DMS79 (cell line): ENCODE measurements at regions not wholly inside any gene's neighbourhood (a gene's known extent, or its start where the extent isn't known, plus 50 kb on each side); places are given as distances from the start of the nearest gene placed in this dataset.

Source experiments
- DNase-seq: peaks from one replicate; lab custom pipeline; 2025; lab: John Stamatoyannopoulos, UW

GRCh38 chr20:17858450-17859001, 110.1 kb downstream of the SNX5 start:
- no peak for DNase-seq

DNA sequence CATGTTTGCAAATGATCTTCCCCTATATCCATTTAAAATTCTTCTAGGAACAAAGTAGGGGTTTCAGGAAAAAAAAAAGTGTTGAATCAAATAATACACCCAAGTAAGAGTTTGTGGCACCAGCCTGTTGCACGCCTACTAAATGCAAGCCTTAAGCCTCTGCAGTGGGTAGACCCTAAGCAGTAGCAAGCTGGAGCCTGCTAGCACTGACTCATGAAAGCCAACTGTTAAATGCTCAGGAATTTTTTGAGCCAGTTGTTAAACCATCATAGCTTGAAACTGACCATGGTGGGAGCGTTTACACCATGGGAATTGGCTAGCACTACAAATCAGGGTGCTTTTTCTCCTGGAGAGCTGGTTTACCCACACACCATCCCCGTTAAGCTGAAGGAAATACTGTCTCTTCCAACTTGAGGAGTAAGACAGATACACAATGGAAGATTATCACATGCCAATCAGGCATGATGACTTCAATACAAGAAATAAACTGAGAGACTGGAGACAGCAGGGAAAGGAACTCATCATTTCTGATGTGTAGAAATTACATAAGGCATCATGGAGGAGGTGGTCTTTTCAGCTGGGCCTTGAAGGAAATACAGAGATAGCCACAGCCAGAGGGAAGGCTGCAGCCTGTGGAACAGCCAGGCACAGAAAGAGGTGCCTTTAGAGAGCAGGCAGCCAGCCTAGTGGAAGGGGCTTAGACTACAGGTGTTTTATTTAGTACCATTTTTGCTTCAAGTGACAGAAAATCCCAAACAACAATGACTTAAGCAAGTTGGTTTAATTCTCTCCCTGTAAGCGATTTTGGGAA, 110.8 kb downstream of the SNX5 start:
- DNase-seq: no peak

DNA sequence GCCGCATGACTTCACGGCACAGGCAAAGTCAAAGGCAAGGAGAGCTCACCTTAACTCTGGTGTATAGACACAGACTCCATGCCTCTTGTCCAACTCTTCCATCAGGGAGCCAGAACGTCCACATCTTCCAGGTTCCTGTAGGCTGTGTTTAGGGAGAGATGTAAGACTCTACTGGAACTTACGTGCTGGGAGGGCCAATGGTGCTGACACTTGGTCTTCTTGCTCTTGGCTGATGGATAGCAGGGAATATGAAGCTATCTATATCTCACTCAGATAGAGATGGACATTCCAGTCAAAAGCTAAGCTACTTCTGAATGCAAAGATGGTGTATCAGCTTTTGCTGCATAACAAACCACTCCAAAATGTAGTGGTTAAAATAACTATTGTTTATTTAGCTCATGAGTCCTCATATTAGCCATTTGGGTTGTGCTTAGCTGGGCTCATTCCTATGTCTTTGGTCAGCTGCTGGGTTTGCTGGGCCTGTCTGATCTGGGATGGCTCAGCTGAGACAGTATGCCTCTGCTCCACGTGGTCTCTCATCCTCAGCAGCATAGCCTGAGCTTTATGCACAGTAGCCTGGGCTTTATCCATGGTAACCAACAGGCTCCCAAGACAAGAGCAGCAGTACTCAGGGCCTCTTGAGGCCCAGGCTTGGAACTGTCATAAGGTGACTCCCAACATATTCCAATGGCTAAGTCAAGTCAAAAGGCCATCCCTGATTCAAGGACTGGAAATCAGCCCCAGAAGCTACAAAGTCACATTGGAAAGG, 111.6 kb downstream of the SNX5 start:
- no peak for DNase-seq

- DNase-seq: no peak
Observed at GRCh38 chr20:17856024-17856564, 112.5 kb downstream of the SNX5 start.

DNA sequence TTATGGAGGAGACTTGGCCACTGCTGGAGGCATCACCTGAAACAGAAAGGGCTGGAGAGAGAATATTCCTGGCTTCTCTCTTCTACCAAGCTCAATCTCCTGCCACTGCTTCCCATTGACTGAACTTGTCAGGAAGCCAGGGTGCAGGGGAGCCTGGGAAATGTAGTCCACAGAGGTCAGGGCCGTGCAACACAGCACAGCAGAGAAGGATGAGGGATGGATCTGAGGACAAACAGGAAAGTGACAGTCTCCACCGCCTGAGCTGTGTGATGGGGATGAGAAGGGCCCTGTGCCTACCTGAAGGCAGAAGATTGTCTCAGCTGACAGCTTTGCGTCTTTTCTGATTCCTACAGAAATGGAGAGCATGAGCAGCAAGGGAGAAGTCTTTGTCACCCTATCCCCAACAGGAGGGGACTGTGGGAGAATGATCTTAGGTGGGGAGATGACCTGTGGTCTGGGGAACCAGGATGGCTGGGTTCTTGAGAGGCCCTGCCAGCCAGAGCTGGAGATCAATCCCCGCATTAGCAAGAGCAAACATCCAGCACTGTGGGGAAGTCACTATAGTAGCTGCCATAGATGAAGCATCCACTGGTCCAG, 114.2 kb downstream of the SNX5 start:
- no peak for DNase-seq

DNA sequence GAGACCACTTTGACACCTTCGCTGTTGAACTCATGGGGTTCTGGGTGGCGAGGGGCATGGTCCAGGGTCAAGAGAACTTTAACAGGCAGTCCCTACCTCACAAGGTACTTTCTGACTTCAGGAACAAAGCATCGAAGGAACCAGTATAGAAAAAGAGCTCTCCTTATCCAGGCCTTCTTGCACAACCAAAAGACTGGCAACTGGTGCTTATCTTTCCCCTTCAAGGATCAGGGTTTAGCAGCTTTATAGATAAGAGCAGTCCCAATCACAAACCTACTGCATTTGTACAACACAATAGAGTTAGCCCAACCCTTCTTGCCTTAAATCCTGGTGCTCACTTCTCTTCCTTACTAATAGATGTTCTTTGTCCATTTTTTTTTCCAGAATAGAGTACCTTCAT, 116.3 kb downstream of the SNX5 start:
- DNase-seq: no peak

DNA sequence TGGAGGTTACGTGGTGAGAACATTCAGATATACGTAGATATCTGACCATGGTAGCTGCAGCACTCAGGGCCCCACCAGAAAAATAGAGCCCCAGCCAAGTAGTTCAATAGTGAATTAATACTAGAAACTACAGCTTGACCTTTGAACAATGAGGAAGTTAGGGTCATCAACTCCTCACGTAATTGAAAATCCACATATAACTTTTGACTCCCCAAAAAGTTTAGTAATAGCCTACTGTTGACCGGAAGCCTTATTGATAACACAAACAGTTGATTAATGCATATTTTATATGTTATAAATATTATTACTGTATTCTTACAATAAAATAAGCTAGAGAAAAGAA, 117.9 kb downstream of the SNX5 start:
- no peak for DNase-seq

DNA sequence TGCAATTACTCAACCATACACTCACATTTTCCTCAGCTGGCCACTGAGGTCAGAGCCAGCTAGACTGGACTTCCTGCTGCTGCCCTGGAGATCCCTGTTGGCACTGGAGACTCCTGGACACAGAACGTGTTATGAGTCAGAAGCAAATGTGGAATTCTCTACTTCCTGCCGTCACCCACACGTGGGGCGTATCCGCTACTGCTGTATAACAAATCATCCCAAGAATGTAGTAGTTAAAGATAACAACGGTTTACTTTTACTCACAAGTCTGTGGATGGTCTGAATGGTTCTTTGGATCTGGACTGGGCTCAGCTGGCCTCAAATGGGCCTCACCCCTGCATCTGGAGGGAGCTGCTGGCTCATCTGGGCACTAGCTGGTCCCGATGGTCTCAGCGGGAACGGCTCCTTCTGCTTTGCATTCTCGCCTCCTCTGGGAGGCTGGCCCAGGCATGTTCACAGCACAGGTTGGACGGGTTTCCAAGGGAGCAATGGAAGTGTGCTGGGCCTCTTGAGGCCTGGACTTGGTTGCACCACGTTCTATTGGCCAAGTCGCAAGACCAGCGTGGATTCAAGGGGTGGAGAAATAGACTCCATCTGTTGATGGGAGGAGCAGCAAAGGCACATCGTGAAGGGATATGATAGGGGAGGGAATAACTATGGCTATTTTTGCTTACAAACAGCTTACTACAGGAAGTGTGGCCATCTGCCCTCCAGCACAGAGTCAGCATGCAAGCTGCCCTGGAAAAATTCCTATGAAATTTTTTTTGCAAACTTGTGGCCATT, 118.5 kb downstream of the SNX5 start:
- no peak for DNase-seq

- DNase-seq: no peak
Observed at GRCh38 chr20:17849138-17849900, 119.3 kb downstream of the SNX5 start.

DNA sequence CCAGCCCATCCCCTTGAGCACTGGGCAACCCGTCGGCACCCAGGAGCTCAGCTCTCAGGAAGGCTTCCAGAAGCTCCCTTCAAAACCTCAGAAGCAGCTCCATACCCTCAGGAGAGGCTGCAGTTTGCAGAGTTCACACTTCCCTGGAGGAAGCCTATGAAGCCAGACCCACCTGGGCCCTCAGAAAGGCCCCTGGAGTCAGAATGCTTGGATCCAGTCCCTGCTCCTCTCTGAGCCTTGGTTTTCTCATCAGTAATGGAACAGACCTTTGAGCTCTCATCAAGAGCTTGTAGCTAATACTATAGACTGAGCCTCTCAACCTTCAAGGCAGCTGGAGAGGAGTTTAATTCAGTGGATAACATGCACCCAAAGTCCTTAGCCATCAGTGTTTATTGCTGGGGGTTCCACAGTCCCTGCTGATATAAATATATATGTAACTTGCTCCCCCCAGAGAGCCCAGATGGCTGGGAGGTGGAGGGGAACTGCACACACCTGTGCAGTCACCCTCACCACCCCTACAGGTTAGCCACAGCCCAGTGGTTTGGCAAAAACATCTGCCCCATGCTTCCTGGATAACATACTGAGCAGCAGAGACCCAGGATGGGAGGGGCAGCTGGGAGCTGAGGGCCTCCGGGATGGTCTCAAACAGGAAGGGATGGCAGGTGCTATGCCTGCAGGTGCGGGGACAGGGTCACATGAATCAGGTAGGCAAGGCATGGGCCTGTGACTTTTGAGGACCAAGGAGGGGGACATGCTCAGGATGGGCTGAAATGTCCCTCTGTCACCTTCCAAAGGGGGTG, 120.1 kb downstream of the SNX5 start:
- no peak for DNase-seq

DNA sequence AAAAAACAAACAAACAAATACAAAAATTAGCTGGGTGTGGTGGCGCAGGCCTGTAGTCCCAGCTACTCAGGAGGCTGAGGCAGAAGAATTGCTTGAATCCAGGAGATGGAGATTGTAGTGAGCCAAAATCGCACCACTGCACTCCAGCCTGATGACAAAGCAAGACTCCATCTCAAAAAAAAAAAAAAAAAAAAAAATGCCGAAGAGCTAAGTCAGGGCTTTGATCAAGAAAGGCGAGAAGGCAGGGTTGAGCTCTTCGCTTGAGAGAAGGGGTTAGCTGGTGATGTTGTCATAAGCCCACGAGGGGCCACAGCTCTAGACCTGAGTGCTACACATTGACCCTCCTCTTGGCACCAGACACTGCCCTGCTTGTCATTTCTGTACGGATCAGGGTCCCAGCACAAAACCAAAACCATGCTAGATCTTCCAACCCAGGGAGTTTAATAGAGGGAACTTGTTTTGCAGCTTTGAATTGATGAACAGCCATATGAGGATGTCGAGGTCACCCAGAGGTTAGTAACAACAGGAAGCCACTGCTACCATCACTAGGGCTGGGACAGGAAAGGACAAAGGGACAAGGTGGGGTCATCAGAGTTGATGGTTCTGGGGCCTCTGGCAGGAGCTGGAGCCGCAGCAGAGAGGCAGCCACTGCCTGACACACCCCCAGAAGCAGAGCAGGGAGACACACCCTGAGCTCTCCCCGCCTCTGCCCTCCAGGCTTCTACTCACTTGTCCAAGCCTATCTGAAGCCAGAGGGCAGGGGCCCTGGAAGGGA, 122.7 kb downstream of the SNX5 start:
- no peak for DNase-seq

- DNase-seq: no peak
Observed at GRCh38 chr20:17844549-17845298, 123.9 kb downstream of the SNX5 start.

- no peak for DNase-seq
Observed at GRCh38 chr20:17844133-17844429, 124.5 kb downstream of the SNX5 start.

GRCh38 chr20:17843246-17844132, 125.1 kb downstream of the SNX5 start:
- no peak for DNase-seq

GRCh38 chr20:17841751-17842215, 126.8 kb downstream of the SNX5 start:
- DNase-seq: no peak

GRCh38 chr20:17840423-17840822, 128.2 kb downstream of the SNX5 start:
- no peak for DNase-seq

- no peak for DNase-seq
Observed at GRCh38 chr20:17838921-17839320, 129.7 kb downstream of the SNX5 start.

DNA sequence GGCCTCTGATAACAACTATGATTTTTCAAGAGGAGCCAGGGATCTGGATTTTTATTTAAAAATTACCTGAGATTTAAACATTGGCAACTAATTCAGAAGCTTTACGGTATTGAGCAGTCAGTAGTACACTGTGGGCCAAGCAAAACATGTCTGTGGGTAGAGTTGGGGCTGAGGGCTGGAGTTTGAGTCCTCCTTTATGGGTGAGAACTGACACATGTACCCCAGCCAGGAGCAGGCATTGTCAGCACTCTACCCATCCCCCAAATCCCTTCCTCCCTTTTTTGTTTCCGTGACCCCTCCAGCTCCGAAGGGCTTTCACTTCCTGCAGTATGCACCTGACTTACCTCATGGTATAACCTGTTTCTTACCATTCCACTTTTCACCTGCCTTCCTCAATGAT, 131.4 kb downstream of the SNX5 start:
- no peak for DNase-seq
